Stimulated activated CD4-positive, alpha-beta T cell treated with anti-CD3 and anti-CD28 coated beads, Interleukin-1b, Interleukin-23, amount 100 ng/mL, for 4 hours (primary cell): ENCODE measurements at regions not wholly inside any gene's neighbourhood (a gene's known extent, or its start where the extent isn't known, plus 50 kb on each side); places are given as distances from the start of the nearest gene placed in this dataset.

ENCODE experiments used
- DNase-seq, 2 donors: peaks; one replicate each; pipeline ENCODE4 v3.0.0-alpha.2; 2020; ENCODE audit warnings: low read depth in 2 of 2

DNA sequence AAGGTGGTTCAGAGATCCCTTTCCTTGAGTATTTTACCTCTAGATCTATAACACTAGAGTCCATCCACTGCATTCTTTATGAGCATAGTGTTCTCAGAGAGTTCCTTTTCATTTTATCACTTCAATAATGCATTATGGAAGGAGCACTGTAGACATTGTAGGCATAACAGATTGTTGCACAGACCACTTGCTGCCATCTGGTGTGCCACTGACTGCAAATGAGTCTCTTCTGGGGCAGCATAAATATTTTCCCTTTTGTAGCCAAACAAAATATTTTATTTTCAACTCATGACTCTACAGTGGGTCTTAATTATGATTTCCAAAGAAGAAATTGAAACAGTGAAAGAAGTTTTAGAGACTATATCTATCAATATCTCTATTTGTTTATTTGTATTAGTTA lies 290.4 kb downstream of the OLFM3 start:
- no peak for DNase-seq

- no peak for DNase-seq
These were observed 287.0 kb downstream of the OLFM3 start for GRCh38 chr1:101709721-101710120.

DNA sequence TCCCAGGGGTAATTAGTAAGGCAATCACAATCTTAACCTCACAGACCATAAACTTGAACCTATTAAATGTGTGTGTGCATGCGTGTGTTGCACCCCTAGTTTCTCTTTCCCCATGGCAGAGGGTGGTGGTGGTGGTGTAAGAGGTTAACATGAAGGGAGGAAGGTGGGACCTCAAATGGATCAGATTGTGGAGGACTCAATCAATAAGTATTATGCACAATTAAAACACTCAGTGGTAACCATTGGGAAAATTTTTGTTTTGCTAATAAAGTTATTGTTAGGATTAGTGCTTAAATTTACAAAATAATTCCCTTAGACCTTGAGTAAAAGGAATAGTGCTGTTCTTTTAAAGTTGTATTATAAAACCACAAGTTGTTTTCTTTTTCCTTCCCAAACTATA lies 283.0 kb downstream of the OLFM3 start:
- no peak for DNase-seq

GRCh38 chr1:101723415-101723814 lies 273.3 kb downstream of the OLFM3 start:
- no peak for DNase-seq

- DNase-seq, result no peak
These were observed 268.7 kb downstream of the OLFM3 start for GRCh38 chr1:101728029-101728428.

GRCh38 chr1:101730559-101730958 lies 266.2 kb downstream of the OLFM3 start:
- DNase-seq, result no peak

GRCh38 chr1:101732261-101732660 lies 264.5 kb downstream of the OLFM3 start:
- DNase-seq, result no peak

- DNase-seq, result no peak
These were observed 263.4 kb downstream of the OLFM3 start for GRCh38 chr1:101733340-101733739.

DNA sequence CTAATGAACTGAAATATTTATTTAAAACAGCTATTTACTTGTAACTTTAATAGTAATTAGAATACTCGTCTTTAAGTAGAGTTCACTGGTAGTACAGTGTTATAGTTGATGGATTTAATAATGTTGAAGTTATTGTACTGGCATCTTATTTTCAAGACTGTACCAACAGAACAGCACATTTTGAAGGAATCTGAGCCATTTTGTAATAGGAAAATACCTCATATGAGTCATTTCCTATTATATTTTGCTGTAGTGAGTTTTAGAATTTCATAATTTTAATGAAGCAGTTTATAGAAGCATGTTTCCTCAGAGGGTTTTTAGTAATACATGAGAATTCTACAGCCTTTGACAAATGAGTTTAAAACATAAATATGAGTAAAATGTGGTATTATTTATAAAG lies 258.3 kb downstream of the OLFM3 start:
- no peak for DNase-seq

- DNase-seq, result no peak
These were observed 257.6 kb downstream of the OLFM3 start for GRCh38 chr1:101739146-101739545.

DNA sequence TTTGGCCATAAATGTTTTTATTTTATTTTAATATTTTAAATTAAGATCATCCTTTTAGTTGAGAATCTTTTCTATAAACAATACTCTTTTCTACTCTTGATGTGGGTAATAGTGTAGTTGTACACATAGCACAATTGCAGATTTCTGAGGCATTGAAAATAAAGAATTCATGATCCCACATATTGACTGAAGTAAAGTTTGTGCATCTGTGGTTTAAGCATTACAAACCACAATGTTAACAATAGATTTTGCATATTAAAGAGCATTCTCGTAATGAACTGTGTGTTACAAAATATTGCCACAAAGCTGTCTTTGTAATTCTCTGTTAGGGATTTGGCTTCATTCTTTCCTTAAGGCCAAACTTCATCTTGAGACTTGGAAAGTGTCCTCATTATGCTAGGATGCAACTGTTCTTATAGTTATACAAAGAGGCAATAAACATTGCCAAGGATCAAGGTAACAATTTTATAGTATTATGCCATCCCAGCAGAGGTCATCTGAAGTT lies 256.8 kb downstream of the OLFM3 start:
- DNase-seq, result no peak

- DNase-seq, result no peak
These were observed 254.8 kb downstream of the OLFM3 start for GRCh38 chr1:101741910-101742309.

GRCh38 chr1:101742509-101742908 lies 254.2 kb downstream of the OLFM3 start:
- no peak for DNase-seq

- DNase-seq, result no peak
These were observed 251.0 kb downstream of the OLFM3 start for GRCh38 chr1:101745551-101746270.

DNA sequence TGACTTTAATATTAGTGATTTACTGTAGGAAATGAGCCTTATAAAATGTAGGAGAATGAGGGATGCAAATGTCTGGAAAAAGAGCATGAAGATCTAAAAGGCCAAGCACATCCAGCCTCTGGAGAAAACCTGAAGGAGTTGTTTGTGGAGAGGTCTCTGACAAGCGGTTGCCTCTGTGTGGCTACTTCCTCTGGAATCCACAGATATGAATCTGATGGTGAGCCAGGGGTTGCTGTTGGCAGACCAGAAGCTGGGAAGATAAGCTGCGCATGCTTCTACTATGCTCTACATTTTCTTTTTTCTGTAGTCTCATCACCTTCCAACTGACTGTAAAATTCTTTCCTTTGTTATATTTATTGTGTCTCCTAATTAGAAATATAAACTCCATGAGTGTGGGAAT lies 248.6 kb downstream of the OLFM3 start:
- DNase-seq, result no peak
